ENCODE measurements at regions not wholly inside any gene's neighbourhood (a gene's known extent, or its start where the extent isn't known, plus 50 kb on each side); places are given as distances from the start of the nearest gene placed in this dataset.

DNA sequence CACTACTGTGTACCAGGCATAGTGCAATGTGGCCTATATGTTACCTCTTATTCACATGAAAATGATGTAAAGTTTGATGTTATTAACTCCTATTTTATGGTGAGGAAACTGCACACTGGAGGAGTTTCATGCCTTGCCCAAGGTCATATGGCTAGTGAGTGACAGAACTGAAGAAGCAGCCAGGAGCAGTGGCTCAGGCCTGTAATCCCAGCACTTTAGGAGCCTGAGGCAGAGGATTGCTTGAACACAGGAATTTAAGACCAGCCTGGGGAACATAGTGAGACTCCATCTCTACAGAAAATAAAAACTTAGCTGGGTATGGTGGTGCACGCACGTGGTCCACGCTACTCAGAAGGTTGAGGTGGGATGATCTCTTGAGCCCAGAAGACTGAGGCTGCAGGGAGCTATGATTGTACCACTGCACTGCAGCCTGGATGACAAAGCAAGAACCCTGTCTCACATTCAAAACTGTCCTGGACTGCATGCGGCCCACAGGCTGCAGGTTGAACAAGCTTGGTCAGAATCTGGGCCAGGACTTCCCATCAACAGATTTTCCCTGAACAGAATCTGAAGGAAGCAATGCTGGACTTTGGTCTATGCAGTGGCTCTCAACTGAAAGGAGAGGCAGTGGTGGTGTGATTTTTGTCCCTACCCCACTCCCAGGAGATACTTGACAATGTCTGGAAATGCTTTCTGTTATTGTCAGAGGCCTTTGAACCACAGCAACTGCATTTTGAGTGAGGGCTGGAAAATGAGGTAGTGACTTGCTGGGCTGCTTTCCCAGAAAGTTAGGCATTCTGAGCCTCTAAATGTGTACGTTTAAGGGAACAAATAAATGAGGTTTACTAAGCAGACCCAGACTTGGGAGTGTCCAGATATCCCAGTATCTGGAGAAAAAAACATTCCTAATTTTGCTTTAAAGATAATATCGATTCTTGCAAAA, 479.5 kb downstream of the TMEM114 start:
- TF ChIP-seq, protein P1, sequence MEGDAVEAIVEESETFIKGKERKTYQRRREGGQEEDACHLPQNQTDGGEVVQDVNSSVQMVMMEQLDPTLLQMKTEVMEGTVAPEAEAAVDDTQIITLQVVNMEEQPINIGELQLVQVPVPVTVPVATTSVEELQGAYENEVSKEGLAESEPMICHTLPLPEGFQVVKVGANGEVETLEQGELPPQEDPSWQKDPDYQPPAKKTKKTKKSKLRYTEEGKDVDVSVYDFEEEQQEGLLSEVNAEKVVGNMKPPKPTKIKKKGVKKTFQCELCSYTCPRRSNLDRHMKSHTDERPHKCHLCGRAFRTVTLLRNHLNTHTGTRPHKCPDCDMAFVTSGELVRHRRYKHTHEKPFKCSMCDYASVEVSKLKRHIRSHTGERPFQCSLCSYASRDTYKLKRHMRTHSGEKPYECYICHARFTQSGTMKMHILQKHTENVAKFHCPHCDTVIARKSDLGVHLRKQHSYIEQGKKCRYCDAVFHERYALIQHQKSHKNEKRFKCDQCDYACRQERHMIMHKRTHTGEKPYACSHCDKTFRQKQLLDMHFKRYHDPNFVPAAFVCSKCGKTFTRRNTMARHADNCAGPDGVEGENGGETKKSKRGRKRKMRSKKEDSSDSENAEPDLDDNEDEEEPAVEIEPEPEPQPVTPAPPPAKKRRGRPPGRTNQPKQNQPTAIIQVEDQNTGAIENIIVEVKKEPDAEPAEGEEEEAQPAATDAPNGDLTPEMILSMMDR (IDR thresholded peaks at IDR 0.05): no peak
- no peak for TF ChIP-seq POLR2A (IDR thresholded peaks at IDR 0.05)
